ENCODE measurements at regions not wholly inside any gene's neighbourhood (a gene's known extent, or its start where the extent isn't known, plus 50 kb on each side); places are given as distances from the start of the nearest gene placed in this dataset.

- TF ChIP-seq POLR2A (IDR thresholded peaks at IDR 0.05; ENCODE audit: low read length) = no peak
- no peak for TF ChIP-seq GATA1 (IDR thresholded peaks at IDR 0.05; ENCODE audit: low read depth, low read length)
Observed at GRCh38 chr14:83462759-83463158, 1929.1 kb upstream of the SEL1L start.

All from erythroblast (primary cell).